ENCODE measurements at regions not wholly inside any gene's neighbourhood (a gene's known extent, or its start where the extent isn't known, plus 50 kb on each side); places are given as distances from the start of the nearest gene placed in this dataset.

DNA sequence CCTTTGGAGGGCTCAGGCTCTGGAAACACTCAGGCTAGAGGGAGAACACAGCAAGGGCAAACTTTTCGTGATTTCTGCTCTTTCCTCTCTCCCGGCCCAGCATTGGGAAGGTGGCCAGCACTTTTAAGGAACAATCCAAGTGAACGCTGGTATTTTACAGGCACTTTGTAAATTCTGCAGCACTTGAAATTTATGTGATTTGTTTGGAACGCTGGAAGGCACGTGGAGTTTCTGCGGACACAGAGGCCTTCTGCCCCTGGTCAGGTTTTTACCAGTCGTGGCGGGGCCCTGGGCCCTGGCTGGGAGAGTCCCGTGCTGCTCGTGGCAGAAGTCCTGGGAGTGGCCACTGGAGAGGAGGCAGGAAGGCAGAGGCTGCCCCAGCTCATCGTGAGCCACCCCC is 188.6 kb downstream of the ENGASE start:
- Histone ChIP-seq H3K27ac (ENCODE audit: control insufficient read depth, insufficient read depth, low read length) (no peak overlapping the region), H3K9me3 (ENCODE audit: control insufficient read depth, low read depth, low read length) (no peaks in the 10 kb centered on the region), H3K9me1 (ENCODE audit: control insufficient read depth, extremely low read depth, insufficient read depth, low read length) (no peaks in the 10 kb centered on the region), H3K27me3 (ENCODE audit: control insufficient read depth, extremely low read depth, insufficient read depth, low read length) (peaks cover 71% of the 10 kb centered on the region), H2AFZ (ENCODE audit: control insufficient read depth, low read length) (no peak overlapping the region), H3K79me2 (ENCODE audit: control insufficient read depth, insufficient read depth, low read length) (no peaks in the 10 kb centered on the region), H4K20me1 (ENCODE audit: control insufficient read depth, extremely low read depth, insufficient read depth, low read length) (no peaks in the 10 kb centered on the region), H3K4me3 (ENCODE audit: control insufficient read depth in 2 of 3, extremely low read depth in 1 of 3, insufficient read depth in 2 of 3, low read depth in 1 of 3, low read length in 3 of 3) (no peak overlapping the region), H3K4me2 (ENCODE audit: control insufficient read depth, extremely low read depth, insufficient read depth, low read depth, low read length) (no peak overlapping the region), H3K36me3 (ENCODE audit: control insufficient read depth in 2 of 2, extremely low read depth in 1 of 2, insufficient read depth in 2 of 2, low read length in 2 of 2) (no peaks in the 10 kb centered on the region), H3K4me1 (ENCODE audit: control insufficient read depth, extremely low read depth, insufficient read depth, low read length) (no peaks in the 10 kb centered on the region), H3K9ac (ENCODE audit: control insufficient read depth, extremely low read depth, insufficient read depth, low read length) (no peak overlapping the region)
- FAIRE-seq: no peak
- TF ChIP-seq EZH2 (IDR thresholded peaks at IDR 0.05; ENCODE audit: low read length): no peak
- TF ChIP-seq, protein P1, sequence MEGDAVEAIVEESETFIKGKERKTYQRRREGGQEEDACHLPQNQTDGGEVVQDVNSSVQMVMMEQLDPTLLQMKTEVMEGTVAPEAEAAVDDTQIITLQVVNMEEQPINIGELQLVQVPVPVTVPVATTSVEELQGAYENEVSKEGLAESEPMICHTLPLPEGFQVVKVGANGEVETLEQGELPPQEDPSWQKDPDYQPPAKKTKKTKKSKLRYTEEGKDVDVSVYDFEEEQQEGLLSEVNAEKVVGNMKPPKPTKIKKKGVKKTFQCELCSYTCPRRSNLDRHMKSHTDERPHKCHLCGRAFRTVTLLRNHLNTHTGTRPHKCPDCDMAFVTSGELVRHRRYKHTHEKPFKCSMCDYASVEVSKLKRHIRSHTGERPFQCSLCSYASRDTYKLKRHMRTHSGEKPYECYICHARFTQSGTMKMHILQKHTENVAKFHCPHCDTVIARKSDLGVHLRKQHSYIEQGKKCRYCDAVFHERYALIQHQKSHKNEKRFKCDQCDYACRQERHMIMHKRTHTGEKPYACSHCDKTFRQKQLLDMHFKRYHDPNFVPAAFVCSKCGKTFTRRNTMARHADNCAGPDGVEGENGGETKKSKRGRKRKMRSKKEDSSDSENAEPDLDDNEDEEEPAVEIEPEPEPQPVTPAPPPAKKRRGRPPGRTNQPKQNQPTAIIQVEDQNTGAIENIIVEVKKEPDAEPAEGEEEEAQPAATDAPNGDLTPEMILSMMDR (optimal IDR thresholded peaks at IDR 0.05 in 1 of 3, IDR thresholded peaks at IDR 0.05 in 1 of 3, conservative IDR thresholded peaks at IDR 0.05 in 1 of 3; ENCODE audit: extremely low read depth in 1 of 3, insufficient read depth in 2 of 3, low read length in 3 of 3): no peak
- dilution Hi-C loops (cut with MboI; ENCODE audit: extremely low pct_ligation_motif_present, low sequenced_read_pairs): no loop called here
- no peak for DNase-seq (ENCODE audit: low read depth, low spot score)

DNA sequence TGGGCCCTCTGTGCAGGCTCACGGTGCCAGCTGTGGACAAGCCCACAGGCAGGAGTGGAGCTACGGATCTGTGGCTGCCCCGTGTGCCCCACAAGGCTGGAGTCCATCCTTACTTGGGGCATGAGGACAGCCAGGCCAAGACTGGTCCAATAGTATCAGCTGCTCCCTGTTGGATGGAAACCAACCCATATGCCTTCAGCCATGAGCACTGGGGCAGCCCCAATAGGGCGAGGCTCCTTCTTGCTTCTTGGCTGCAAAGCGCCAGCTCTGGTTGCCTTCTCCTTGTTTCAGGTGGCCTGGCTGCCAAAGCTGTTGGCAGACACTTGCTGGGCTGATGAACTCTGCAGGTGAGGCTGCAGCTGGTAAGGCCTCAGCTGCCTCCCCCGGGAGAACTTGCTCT is 188.0 kb downstream of the ENGASE start:
- dilution Hi-C loops (cut with MboI; ENCODE audit: extremely low pct_ligation_motif_present, low sequenced_read_pairs): no loop called here
- no peaks in the 10 kb centered on the region for H3K9me1 ChIP-seq (ENCODE audit: control insufficient read depth, extremely low read depth, insufficient read depth, low read length)
- H3K27ac ChIP-seq (ENCODE audit: control insufficient read depth, insufficient read depth, low read length): no peak overlapping the region
- H3K4me3 ChIP-seq (ENCODE audit: control insufficient read depth in 2 of 3, extremely low read depth in 1 of 3, insufficient read depth in 2 of 3, low read depth in 1 of 3, low read length in 3 of 3): no peak overlapping the region
- H3K9me3 ChIP-seq (ENCODE audit: control insufficient read depth, low read depth, low read length): no peaks in the 10 kb centered on the region
- DNase-seq (ENCODE audit: low read depth, low spot score) (no peak), FAIRE-seq (no peak)
- H2AFZ ChIP-seq (ENCODE audit: control insufficient read depth, low read length): no peak overlapping the region
- H3K79me2 ChIP-seq (ENCODE audit: control insufficient read depth, insufficient read depth, low read length): no peaks in the 10 kb centered on the region
- no peaks in the 10 kb centered on the region for H3K4me1 ChIP-seq (ENCODE audit: control insufficient read depth, extremely low read depth, insufficient read depth, low read length)
- no peaks in the 10 kb centered on the region for H4K20me1 ChIP-seq (ENCODE audit: control insufficient read depth, extremely low read depth, insufficient read depth, low read length)
- no peak overlapping the region for H3K9ac ChIP-seq (ENCODE audit: control insufficient read depth, extremely low read depth, insufficient read depth, low read length)
- no peak overlapping the region for H3K4me2 ChIP-seq (ENCODE audit: control insufficient read depth, extremely low read depth, insufficient read depth, low read depth, low read length)
- no peaks in the 10 kb centered on the region for H3K36me3 ChIP-seq (ENCODE audit: control insufficient read depth in 2 of 2, extremely low read depth in 1 of 2, insufficient read depth in 2 of 2, low read length in 2 of 2)
- peaks cover 70% of the 10 kb centered on the region for H3K27me3 ChIP-seq (ENCODE audit: control insufficient read depth, extremely low read depth, insufficient read depth, low read length)
- no peak for TF ChIP-seq EZH2 (IDR thresholded peaks at IDR 0.05; ENCODE audit: low read length)
- TF ChIP-seq, protein P1 (optimal IDR thresholded peaks at IDR 0.05 in 1 of 3, IDR thresholded peaks at IDR 0.05 in 1 of 3, conservative IDR thresholded peaks at IDR 0.05 in 1 of 3; ENCODE audit: extremely low read depth in 1 of 3, insufficient read depth in 2 of 3, low read length in 3 of 3): no peak

Measured in keratinocyte (primary cell).